Natural killer cell treated with Interleukin-12 subunit alpha and Interleukin-12 subunit beta and Interleukin-15 and Interleukin-18, amount 100 ng/mL, for 72 hours (primary cell): ENCODE measurements at regions not wholly inside any gene's neighbourhood (a gene's known extent, or its start where the extent isn't known, plus 50 kb on each side); places are given as distances from the start of the nearest gene placed in this dataset.
A peak's percentile ranks its signal among the peaks of the same experiment; 100 is the strongest.

Experiments
- ATAC-seq, 2 donors: fragments of 150-1000 bp; cut with Tn5 transposase in 1 of 2; sonication (Bioruptor Pico), chemical (Tn5 transposase) in 1 of 2; 2 replicates each; pipeline ENCODE4 v1.10.0; 2021
- DNase-seq: peaks from one replicate; pipeline ENCODE4 v3.0.0; 2022; ENCODE audit warnings: low spot score
- H3K27ac Mint-ChIP-seq, 2 donors: 1 replicate in 1 of 2; 2 replicates in 1 of 2; pipeline ENCODE4 v1.8.0; 2022; ENCODE audit warnings: mixed read lengths in 2 of 2, mild to moderate bottlenecking in 1 of 2, moderate library complexity in 1 of 2
- H3K27me3 Mint-ChIP-seq, 2 donors: 1 replicate in 1 of 2; 2 replicates in 1 of 2; pipeline ENCODE4 v1.8.0; 2022; ENCODE audit warnings: mixed read lengths in 2 of 2
- H3K36me3 Mint-ChIP-seq: one replicate; pipeline ENCODE4 v1.8.0; 2022; ENCODE audit warnings: mixed read lengths
- H3K4me1 Mint-ChIP-seq, 2 donors: 1 replicate in 1 of 2; 2 replicates in 1 of 2; pipeline ENCODE4 v1.8.0; 2022; ENCODE audit warnings: low read depth in 2 of 2, mixed read lengths in 2 of 2, mild to moderate bottlenecking in 1 of 2
- H3K4me3 Mint-ChIP-seq: one replicate; pipeline ENCODE4 v1.8.0; 2022; ENCODE audit warnings: mixed read lengths
- H3K9me3 Mint-ChIP-seq: 2 replicates; pipeline ENCODE4 v1.8.0; 2022; ENCODE audit warnings: mixed read lengths

DNA sequence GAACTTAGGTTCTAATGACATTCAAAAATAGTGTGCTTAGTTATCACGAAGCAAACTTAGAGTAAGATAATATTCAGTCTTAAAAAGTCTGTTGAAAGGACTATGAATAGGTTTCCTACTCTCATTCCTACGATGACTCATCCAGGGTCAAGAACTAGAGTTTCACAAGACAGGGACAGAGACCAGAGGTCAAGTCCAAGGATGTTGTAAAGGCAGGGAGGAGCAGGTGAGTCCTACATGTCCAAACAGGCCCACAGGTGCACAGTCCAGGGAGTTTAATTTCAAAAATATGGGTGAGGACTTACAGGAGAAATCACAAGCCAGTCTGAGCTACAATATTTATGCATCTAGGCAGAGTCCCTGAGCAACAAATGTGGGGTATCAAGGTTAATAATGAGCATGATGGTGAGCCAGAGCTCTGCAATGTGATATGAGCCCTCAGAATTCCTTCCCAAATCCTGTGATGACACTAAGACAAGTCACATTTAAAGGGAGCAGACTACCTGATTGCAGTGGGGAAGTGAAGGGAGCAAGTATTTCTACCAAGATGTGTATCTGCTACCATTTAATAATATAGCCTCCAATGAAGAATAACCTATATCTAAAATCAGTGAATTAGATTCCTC, 100.0 kb upstream of the NRIP1 start:
- no peaks in the 10 kb centered on the region for H3K9me3 Mint-ChIP-seq
- no peak for ATAC-seq
- H3K4me1 Mint-ChIP-seq = no peaks in the 10 kb centered on the region
- H3K36me3 Mint-ChIP-seq = no peaks in the 10 kb centered on the region
- H3K27ac Mint-ChIP-seq = no peak overlapping the region
- no peak overlapping the region for H3K4me3 Mint-ChIP-seq
- no peak for DNase-seq
- peaks cover 8 to 19% of the 10 kb centered on the region in 2 donors for H3K27me3 Mint-ChIP-seq

DNA sequence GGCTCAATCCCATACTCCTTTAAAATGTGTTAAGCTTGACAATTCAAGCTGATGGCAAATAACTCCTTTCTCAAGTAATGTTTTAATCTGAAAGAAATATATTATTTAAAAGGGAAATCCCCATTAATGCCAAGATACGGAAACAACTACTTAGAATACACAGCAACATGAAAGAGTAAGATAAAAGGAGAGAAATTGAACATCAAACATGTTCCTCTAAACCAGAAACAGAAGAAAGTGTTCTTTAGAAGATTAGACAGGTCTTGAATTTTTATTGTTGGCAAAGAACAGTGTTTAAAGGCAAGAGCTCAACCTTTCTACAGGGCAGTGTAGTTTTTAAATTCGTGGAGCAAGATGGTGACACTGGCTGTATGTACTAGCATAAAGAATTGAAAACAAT, 105.8 kb upstream of the NRIP1 start:
- Mint-ChIP-seq H3K4me3 (no peak overlapping the region), H3K9me3 (no peaks in the 10 kb centered on the region), H3K27ac (no peak overlapping the region), H3K27me3 (peaks cover 0 to 2% of the 10 kb centered on the region in 2 donors), H3K36me3 (no peaks in the 10 kb centered on the region), H3K4me1 (no peaks in the 10 kb centered on the region)
- DNase-seq = no peak
- ATAC-seq = no peak

DNA sequence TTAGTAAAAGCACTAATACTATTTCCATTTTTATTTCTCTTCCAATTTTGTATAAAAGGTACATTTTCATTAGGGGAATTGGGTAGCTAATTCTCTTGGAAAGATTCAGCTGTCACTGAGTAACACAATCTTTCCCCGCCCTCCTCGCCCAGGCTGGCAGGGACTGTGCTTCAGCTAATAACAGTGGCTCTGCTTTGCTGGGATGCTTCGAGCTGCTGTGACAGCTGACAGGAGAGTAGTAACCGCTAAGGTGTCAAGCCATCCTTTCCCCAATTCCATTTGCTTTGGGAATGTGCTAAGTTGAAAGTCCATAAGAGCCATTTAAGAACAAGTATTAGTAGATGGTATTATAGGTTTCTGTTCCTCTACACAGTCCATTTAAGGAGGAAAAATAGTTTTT, 106.7 kb upstream of the NRIP1 start:
- Mint-ChIP-seq H3K4me3 (no peak overlapping the region), H3K4me1 (no peaks in the 10 kb centered on the region), H3K27me3 (peaks cover 0 to 2% of the 10 kb centered on the region in 2 donors), H3K36me3 (no peaks in the 10 kb centered on the region), H3K27ac (no peak overlapping the region), H3K9me3 (no peaks in the 10 kb centered on the region)
- DNase-seq (no peak), ATAC-seq (no peak)

DNA sequence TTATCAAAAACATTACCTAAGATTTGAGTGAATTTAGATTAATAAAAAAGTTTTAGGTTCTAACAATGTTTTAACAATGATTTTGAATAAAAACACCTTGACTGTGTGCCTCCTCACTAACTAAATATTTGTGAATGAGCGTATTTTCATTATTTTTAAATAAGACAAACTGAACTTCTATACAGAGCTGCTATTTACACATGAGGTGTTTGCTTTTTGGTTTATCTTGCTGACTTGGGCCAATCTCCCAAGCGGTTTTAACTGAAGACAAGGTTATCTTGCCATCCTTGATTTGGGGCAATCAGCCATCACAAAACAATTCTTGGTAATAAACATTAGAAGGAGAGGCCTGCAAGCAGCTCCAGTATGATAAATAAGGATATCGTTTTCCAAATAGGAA, 108.2 kb upstream of the NRIP1 start:
- Mint-ChIP-seq H3K4me1 (no peaks in the 10 kb centered on the region), H3K36me3 (no peaks in the 10 kb centered on the region), H3K27me3 (no peaks in the 10 kb centered on the region), H3K27ac (no peak overlapping the region), H3K9me3 (no peaks in the 10 kb centered on the region), H3K4me3 (no peak overlapping the region)
- DNase-seq (no peak), ATAC-seq (no peak)

DNA sequence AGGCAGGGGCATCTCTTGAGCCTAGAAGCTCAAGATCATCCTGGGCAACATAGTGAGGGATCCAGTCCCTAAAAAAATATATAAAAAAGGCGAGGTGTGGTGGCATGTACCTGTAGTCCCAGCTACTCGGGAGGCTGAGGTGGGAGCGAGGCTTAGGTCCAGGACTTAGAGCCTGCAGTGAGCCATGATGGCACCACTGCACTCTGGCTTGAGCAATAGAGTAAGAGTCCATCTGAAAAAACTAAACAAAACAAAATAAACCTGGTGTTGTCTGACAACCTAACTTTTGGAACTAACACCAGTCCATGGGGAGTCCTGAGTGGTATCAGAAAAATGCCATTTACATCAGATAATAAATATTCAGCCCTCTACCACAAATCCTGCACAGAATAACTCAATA, 110.1 kb upstream of the NRIP1 start:
- Mint-ChIP-seq H3K27me3 (peaks cover 0 to 2% of the 10 kb centered on the region in 2 donors), H3K36me3 (no peaks in the 10 kb centered on the region), H3K4me1 (no peaks in the 10 kb centered on the region), H3K9me3 (no peaks in the 10 kb centered on the region), H3K27ac (no peak overlapping the region), H3K4me3 (no peak overlapping the region)
- DNase-seq (no peak), ATAC-seq (no peak)

DNA sequence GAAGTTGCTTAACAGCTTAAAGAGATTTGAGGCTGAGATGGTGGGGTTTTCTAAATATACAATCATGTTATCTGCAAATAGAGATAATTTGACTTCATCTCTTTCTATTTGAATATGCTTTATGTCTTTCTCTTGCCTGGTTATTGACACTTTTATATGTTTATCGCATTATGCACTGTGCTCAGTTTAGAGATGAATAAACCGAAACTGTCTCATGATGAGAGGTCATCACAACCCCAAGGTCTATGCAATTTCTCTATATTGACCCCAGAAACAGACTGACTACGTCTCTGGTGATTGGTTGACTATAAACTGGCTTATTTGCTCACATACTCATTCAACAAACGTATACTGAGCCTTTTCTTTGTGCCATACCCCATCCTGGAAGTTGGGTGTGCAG, 117.9 kb upstream of the NRIP1 start:
- Mint-ChIP-seq H3K27ac (no peak overlapping the region), H3K9me3 (no peaks in the 10 kb centered on the region), H3K36me3 (no peaks in the 10 kb centered on the region), H3K4me1 (no peaks in the 10 kb centered on the region), H3K4me3 (no peak overlapping the region), H3K27me3 (peaks cover 2 to 5% of the 10 kb centered on the region in 2 donors)
- peak in 1 of 2 donors; percentile 41 for ATAC-seq
- DNase-seq = no peak

DNA sequence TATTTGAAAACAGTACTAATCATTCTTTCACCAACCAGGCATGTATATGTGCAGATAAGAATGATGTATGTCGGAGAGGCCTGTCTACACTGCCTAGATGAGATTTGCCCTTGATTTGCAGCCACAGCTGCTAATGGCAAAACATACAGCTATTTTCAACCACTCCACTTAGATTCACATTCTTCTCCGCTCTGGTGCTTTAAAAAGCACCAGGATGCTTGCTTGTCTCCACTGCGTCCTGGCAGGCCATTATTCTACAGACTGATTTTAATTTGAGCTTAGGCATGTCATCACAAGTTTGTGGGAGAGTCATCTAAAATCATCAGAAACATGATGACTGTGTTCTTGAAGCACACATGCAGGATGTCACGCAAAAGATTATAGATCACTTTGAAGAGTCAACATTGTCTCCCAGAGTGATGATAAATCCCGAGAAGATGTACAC, 119.0 kb upstream of the NRIP1 start:
- Mint-ChIP-seq H3K27me3 (peaks cover 2 to 9% of the 10 kb centered on the region in 2 donors), H3K36me3 (no peaks in the 10 kb centered on the region), H3K27ac (no peak overlapping the region), H3K4me1 (no peaks in the 10 kb centered on the region), H3K9me3 (no peaks in the 10 kb centered on the region), H3K4me3 (no peak overlapping the region)
- ATAC-seq (no peak), DNase-seq (no peak)

DNA sequence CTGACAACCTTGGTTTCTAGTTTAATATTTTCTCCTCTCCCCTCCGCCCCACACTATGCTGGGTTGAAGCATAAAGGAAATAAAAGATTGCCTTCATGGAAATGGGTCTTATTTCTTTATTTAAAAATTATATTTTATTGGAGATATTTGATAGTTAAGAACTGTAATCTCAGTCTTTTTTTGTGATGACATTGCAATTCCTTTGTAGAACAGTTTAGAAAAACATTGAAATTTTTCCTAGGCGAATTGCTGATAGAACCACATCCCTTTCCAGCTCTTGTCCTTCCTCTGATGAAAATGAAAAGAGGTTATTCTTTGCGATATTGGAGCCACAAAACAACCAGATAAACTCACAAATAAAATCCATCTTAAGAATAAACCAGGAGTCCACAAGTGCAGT, 125.6 kb upstream of the NRIP1 start:
- no peaks in the 10 kb centered on the region for H3K9me3 Mint-ChIP-seq
- H3K4me1 Mint-ChIP-seq = no peaks in the 10 kb centered on the region

DNA sequence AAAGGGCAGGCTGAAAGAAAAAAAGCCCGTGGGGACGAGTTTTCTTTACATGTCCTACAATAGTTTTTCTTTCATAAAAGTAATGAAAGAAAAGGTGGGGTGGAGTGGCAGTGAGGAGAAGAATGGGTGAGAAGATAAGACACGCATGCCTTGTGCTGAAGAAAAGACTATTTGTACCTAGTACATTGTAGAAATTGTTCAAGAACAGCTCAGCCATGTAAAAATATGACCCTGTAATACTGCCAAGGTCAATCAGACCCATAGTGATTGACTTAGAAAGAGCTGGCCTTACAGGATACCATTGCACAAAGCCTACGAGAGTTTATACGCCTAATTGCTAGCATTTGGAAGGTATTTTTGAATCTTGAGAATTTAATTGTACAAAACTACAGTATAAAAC, 126.0 kb upstream of the NRIP1 start:
- Mint-ChIP-seq H3K36me3 (no peaks in the 10 kb centered on the region), H3K27ac (no peak overlapping the region), H3K9me3 (no peaks in the 10 kb centered on the region), H3K27me3 (peaks cover 2 to 14% of the 10 kb centered on the region in 2 donors), H3K4me3 (no peak overlapping the region), H3K4me1 (no peaks in the 10 kb centered on the region)
- no peak for DNase-seq
- no peak for ATAC-seq

More for the DNA sequence above, 125.6 kb upstream of the NRIP1 start:
- Mint-ChIP-seq H3K27ac (no peak overlapping the region), H3K4me3 (no peak overlapping the region), H3K27me3 (peaks cover 2 to 14% of the 10 kb centered on the region in 2 donors), H3K36me3 (no peaks in the 10 kb centered on the region)
- ATAC-seq (no peak), DNase-seq (no peak)

DNA sequence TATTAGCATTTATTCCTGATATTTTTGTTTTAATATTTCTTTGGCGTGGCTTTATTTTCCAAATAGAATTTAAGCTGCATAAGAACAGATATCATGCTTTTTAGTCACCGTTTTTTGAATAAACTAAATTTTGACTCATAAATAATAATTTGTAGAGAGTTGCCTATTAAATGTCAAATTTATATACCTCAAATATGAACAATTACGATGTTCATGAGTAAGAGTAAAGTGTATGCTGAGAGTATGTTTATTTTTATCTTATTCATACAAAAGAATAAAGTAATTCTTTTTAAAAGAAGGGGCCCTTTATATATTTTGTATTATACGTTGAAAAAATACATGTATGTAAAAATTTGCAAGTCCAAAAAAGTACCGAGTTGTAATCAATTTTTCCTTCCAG, 126.5 kb upstream of the NRIP1 start:
- no peak overlapping the region for H3K4me3 Mint-ChIP-seq
- peaks cover 2 to 14% of the 10 kb centered on the region in 2 donors for H3K27me3 Mint-ChIP-seq
- no peak for DNase-seq
- no peaks in the 10 kb centered on the region for H3K36me3 Mint-ChIP-seq
- no peaks in the 10 kb centered on the region for H3K9me3 Mint-ChIP-seq
- no peak overlapping the region for H3K27ac Mint-ChIP-seq
- no peaks in the 10 kb centered on the region for H3K4me1 Mint-ChIP-seq
- ATAC-seq = no peak

DNA sequence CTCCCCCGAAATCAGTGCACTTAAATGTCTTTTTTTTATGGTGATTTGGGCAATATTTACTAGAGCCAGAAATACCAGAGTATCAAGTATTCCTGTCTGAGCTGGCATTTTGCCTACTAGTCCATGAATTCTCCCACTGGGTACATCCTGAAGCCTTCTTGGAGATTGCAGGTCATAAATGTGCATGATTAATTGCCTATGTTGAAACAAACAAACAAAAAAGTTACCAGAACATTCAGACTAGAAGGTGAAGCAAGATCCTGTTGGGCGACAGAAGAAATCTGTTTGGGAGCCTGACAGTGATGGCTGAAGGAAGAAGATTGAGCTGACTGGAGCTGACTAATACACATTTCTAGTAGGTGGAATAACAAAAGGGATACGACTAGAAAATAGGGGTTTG, 127.4 kb upstream of the NRIP1 start:
- no peaks in the 10 kb centered on the region for H3K9me3 Mint-ChIP-seq
- DNase-seq = no peak
- no peak overlapping the region for H3K27ac Mint-ChIP-seq
- H3K4me1 Mint-ChIP-seq = no peaks in the 10 kb centered on the region
- no peak for ATAC-seq
- peaks cover 2 to 11% of the 10 kb centered on the region in 2 donors for H3K27me3 Mint-ChIP-seq
- H3K36me3 Mint-ChIP-seq = no peaks in the 10 kb centered on the region
- H3K4me3 Mint-ChIP-seq = no peak overlapping the region

DNA sequence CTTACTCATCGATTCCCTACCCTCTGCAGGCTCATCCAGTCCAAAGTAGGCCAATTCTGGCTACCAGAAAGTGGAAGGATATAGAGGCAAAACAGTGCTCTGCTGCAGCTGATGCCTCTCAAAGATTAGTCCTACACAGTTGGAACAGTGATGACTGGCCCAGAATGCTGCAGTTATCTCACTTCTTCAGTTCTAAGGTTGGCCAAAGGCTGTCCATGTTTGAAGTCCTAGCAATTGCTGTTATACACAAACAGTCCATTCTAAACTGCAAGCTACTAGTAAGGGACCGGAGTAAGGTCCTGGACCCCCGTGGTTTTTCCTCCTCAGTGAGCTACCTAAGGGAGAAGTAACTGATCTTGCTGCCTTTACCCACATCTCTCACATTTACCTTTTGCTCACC, 129.1 kb upstream of the NRIP1 start:
- H3K4me1 Mint-ChIP-seq = no peaks in the 10 kb centered on the region
- no peak overlapping the region for H3K27ac Mint-ChIP-seq
- DNase-seq (no peak), ATAC-seq (no peak)
- H3K27me3 Mint-ChIP-seq = peaks cover 2 to 4% of the 10 kb centered on the region in 2 donors
- H3K4me3 Mint-ChIP-seq = no peak overlapping the region
- no peaks in the 10 kb centered on the region for H3K9me3 Mint-ChIP-seq
- H3K36me3 Mint-ChIP-seq = no peaks in the 10 kb centered on the region

DNA sequence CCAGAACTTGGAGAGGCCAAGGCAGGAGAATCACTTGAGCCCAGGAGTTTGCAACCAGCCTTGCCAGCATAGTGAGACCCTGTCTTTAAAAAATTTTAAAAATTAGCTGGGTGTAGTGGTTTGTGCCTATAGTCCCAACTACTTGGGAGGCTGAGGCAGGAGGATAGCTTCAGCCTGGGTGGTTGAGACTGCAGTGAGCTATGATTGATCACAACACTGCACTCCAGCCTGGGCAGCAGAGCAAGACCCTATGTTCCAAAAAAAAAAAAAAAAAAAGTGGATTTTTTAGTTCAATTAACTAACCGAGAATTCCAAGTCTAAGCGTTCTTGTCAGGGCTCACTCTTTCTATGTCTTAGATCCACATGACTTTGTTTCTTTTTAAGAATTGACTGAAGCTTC, 130.3 kb upstream of the NRIP1 start:
- H3K27ac Mint-ChIP-seq = no peak overlapping the region
- no peak overlapping the region for H3K4me3 Mint-ChIP-seq
- ATAC-seq = no peak
- H3K9me3 Mint-ChIP-seq = no peaks in the 10 kb centered on the region
- peaks cover 0 to 2% of the 10 kb centered on the region in 2 donors for H3K27me3 Mint-ChIP-seq
- no peaks in the 10 kb centered on the region for H3K4me1 Mint-ChIP-seq
- H3K36me3 Mint-ChIP-seq = no peaks in the 10 kb centered on the region
- no peak for DNase-seq

DNA sequence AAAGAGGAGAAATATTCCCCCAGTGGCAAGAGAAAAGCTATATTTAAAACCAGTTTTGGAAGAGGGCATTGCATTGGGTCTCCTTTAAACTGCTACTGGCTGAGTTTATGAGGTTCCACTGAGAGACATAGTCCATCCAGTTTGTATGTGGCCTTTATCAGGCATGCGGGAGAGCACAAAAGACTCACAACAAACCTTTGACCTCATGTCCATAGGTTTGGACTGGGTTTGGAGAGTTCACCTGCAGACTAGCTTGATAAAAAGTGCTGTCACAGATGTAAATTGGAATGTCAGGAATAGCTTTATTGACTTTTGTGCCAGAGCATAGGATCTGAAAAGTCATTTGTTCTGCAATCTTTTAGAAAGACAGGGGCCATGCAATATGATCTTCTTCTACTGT, 131.0 kb upstream of the NRIP1 start:
- H3K27ac Mint-ChIP-seq = no peak overlapping the region
- peaks cover 0 to 2% of the 10 kb centered on the region in 2 donors for H3K27me3 Mint-ChIP-seq
- H3K4me3 Mint-ChIP-seq = no peak overlapping the region
- H3K9me3 Mint-ChIP-seq = no peaks in the 10 kb centered on the region
- ATAC-seq (no peak), DNase-seq (no peak)
- H3K4me1 Mint-ChIP-seq = no peaks in the 10 kb centered on the region
- no peaks in the 10 kb centered on the region for H3K36me3 Mint-ChIP-seq

DNA sequence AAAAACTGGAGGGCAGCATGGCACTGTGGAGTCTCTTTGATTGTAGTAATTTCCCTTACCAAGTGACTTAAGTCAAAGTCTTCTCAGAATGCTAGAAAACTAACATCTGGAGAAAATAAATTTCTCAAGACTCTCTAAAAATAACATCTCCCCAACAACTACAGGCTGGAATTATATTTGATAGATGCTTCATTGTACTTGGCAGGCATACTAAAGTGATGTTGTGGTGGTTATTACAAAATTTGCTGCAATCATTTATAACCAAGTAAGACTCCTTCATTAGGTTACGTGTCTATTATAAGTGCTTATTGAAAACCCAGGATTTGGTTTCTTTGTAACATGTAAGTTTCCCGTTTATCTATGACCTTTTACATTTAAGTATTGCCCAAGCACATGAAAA, 132.9 kb upstream of the NRIP1 start:
- ATAC-seq (no peak), DNase-seq (no peak)
- Mint-ChIP-seq H3K27me3 (peaks cover 0 to 4% of the 10 kb centered on the region in 2 donors), H3K4me1 (no peaks in the 10 kb centered on the region), H3K27ac (no peak overlapping the region), H3K4me3 (no peak overlapping the region), H3K36me3 (no peaks in the 10 kb centered on the region), H3K9me3 (no peaks in the 10 kb centered on the region)
